C4-2B (cell line): ENCODE measurements at regions not wholly inside any gene's neighbourhood (a gene's known extent, or its start where the extent isn't known, plus 50 kb on each side); places are given as distances from the start of the nearest gene placed in this dataset.

Experiments used
- ZFX ChIP-seq: fragments of 450-650 bp; IDR thresholded peaks from 2 replicates; pipeline ENCODE4 v1.6.1; 2017
- TF ChIP-seq, protein P1 (sequence below): fragments of 450-650 bp; conservative IDR thresholded peaks from 2 replicates; pipeline ENCODE4 v1.5.1; 2017; ENCODE audit warnings: mild to moderate bottlenecking

DNA sequence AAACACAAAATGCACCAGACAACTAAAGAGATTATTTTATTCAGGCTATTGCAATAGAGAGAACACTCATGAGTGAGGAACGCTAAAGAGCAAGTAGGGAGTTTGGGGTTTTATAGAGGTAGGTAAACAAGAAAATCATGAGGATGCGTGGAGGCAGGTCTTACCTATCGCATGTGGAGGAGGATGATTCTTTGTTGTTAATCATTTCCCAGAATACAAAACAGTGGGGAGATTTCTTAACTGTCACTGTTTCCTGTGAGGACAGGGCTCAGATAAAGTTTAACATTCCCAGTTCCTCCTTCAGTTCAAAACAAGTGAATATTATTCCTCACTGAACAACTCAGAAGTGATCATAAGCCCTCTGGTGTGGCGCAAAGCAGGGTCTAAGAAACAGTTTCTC, 156.1 kb upstream of the MGAT5 start:
- TF ChIP-seq, protein P1, sequence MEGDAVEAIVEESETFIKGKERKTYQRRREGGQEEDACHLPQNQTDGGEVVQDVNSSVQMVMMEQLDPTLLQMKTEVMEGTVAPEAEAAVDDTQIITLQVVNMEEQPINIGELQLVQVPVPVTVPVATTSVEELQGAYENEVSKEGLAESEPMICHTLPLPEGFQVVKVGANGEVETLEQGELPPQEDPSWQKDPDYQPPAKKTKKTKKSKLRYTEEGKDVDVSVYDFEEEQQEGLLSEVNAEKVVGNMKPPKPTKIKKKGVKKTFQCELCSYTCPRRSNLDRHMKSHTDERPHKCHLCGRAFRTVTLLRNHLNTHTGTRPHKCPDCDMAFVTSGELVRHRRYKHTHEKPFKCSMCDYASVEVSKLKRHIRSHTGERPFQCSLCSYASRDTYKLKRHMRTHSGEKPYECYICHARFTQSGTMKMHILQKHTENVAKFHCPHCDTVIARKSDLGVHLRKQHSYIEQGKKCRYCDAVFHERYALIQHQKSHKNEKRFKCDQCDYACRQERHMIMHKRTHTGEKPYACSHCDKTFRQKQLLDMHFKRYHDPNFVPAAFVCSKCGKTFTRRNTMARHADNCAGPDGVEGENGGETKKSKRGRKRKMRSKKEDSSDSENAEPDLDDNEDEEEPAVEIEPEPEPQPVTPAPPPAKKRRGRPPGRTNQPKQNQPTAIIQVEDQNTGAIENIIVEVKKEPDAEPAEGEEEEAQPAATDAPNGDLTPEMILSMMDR, result no peak
- TF ChIP-seq ZFX, result no peak
